HepG2 (cell line): ENCODE measurements at regions not wholly inside any gene's neighbourhood (a gene's known extent, or its start where the extent isn't known, plus 50 kb on each side); places are given as distances from the start of the nearest gene placed in this dataset.

ENCODE experiments used
- ATAC-seq: fragments of 200-7000 bp; cut with Tn5 transposase; 3 replicates; pipeline ENCODE4 v1.9.1; 2020; ENCODE audit warnings: mild to moderate bottlenecking, moderate library complexity
- BruUV-seq: library from RNA; stranded (reverse); fragments of 400-500 nt; replicated peaks from 2 replicates; lab custom pipeline; 2021; lab: Mats Ljungman, UMichigan
- CTCF ChIA-PET: fragments of 300-600 bp; formaldehyde crosslinking; extraction: SDS; loops from one replicate; lab custom pipeline; 2021; ENCODE audit warnings: low total read pairs, inconsistent platforms, low intra/inter-chr PET ratio; lab: Yijun Ruan, JAX
- POLR2A ChIA-PET: fragments of 350-600 bp; sonication (Branson Sonifier 250); formaldehyde crosslinking; loops from one replicate; lab custom pipeline; 2020; ENCODE audit warnings: antibody characterized with exemption, inconsistent platforms; lab: Yijun Ruan, JAX
- DNase-seq: peaks from one replicate; pipeline ENCODE4 v3.0.0-alpha.2; 2015; ENCODE audit warnings: low spot score
- FAIRE-seq: peaks from 3 replicates; lab custom pipeline; 2011; peaks lifted over from hg19 to GRCh38; lab: Jason Lieb, UNC
- H2AFZ ChIP-seq: one replicate; pipeline ENCODE4 v1.6.1; 2011; ENCODE audit warnings: low read length, inconsistent platforms
- H3K27ac ChIP-seq: fragments of 300-600 bp; 3 replicates; pipeline ENCODE4 v1.8.0; 2011; ENCODE audit warnings: mixed run types, mild to moderate bottlenecking, mixed read lengths, low read length, inconsistent platforms; ENCODE audit not compliant: insufficient read depth; ENCODE audit errors: extremely low read length
- H3K27me3 ChIP-seq, 2 experiments: fragments of 200-600 bp in 1 of 2; 2 replicates in 1 of 2; 3 replicates in 1 of 2; pipeline versions ENCODE4 v1.6.0 to v1.8.0; 2011; ENCODE audit warnings: low read length in 2 of 2, mild to moderate bottlenecking in 2 of 2, moderate library complexity in 2 of 2, inconsistent platforms in 1 of 2; ENCODE audit not compliant: insufficient read depth in 2 of 2, control insufficient read depth in 1 of 2
- H3K36me3 ChIP-seq, 2 experiments: fragments of 200-600 bp in 1 of 2; replicated peaks in 1 of 2; 2 replicates in 1 of 2; 3 replicates in 1 of 2; pipeline versions ENCODE4 v1.5.1 to v1.8.0; 2011; ENCODE audit warnings: low read length in 2 of 2, inconsistent platforms in 1 of 2; ENCODE audit not compliant: insufficient read depth in 2 of 2, control insufficient read depth in 1 of 2
- H3K4me1 ChIP-seq: 2 replicates; pipeline ENCODE4 v1.5.1; 2012; ENCODE audit warnings: low read length, inconsistent platforms; ENCODE audit not compliant: insufficient read depth
- H3K4me2 ChIP-seq: 2 replicates; pipeline ENCODE4 v1.6.0; 2011; ENCODE audit warnings: low read depth, low read length, inconsistent platforms
- H3K4me3 ChIP-seq, 3 experiments: fragments of 200-600 bp in 1 of 3; sonication (generic), shearing (Covaris generic) in 1 of 3; replicated peaks in 1 of 3; 2 replicates each; pipeline ENCODE4 v1.5.1; 2011 to 2016; ENCODE audit warnings: low read length in 3 of 3, inconsistent platforms in 2 of 3, low read depth in 2 of 3, mild to moderate bottlenecking in 2 of 3, control low read depth in 1 of 3, mixed read lengths in 1 of 3; ENCODE audit not compliant: insufficient read depth in 1 of 3
- H3K79me2 ChIP-seq: one replicate; pipeline ENCODE4 v1.6.1; 2011; ENCODE audit warnings: low read length, inconsistent platforms; ENCODE audit not compliant: insufficient read depth
- H3K9ac ChIP-seq: 2 replicates; pipeline ENCODE4 v1.6.0; 2011; ENCODE audit warnings: mild to moderate bottlenecking, low read depth, low read length, inconsistent platforms; ENCODE audit not compliant: insufficient read depth
- H3K9me3 ChIP-seq: 2 replicates; pipeline ENCODE4 v1.5.1; 2012; ENCODE audit warnings: mild to moderate bottlenecking, low read length
- H4K20me1 ChIP-seq: 2 replicates; pipeline ENCODE4 v1.6.0; 2011; ENCODE audit warnings: inconsistent platforms, mild to moderate bottlenecking, low read length, moderate library complexity; ENCODE audit not compliant: insufficient read depth
- CENPX ChIP-seq: sonication (generic); formaldehyde crosslinking; IDR thresholded peaks from 2 replicates; pipeline ENCODE4 v1.9.0; 2021; ENCODE audit warnings: mild to moderate bottlenecking, missing genetic modification reagents, moderate library complexity
- REXO4 ChIP-seq: sonication (generic); formaldehyde crosslinking; IDR thresholded peaks from 2 replicates; pipeline ENCODE4 v1.8.0; 2022; ENCODE audit warnings: missing genetic modification reagents, mild to moderate bottlenecking, borderline replicate concordance
- SIN3A ChIP-seq: IDR thresholded peaks from 2 replicates; pipeline ENCODE4 v1.6.1; 2011; ENCODE audit warnings: low read depth, mild to moderate bottlenecking, control low read depth, low read length, borderline replicate concordance
- SMARCE1 ChIP-seq: fragments of 450-650 bp; IDR thresholded peaks from 2 replicates; pipeline ENCODE4 v1.6.1; 2017; ENCODE audit warnings: borderline replicate concordance
- STAG1 ChIP-seq: sonication (generic); formaldehyde crosslinking; IDR thresholded peaks from 2 replicates; pipeline ENCODE4 v1.4.0; 2020; ENCODE audit warnings: missing genetic modification reagents
- SYNCRIP ChIP-seq: fragments of 200-400 bp; formaldehyde crosslinking; IDR thresholded peaks from 2 replicates; pipeline ENCODE4 v1.6.1; 2018; ENCODE audit warnings: mild to moderate bottlenecking, low read depth, low read length; ENCODE audit not compliant: insufficient read depth
- TBL1XR1 ChIP-seq: fragments of 150-350 bp; IDR thresholded peaks from 2 replicates; pipeline ENCODE4 v1.6.1; 2014; ENCODE audit warnings: borderline replicate concordance, low read length; ENCODE audit not compliant: partially characterized antibody
- ZBTB21 ChIP-seq: sonication (generic); formaldehyde crosslinking; IDR thresholded peaks from 2 replicates; pipeline ENCODE4 v1.4.0; 2020; ENCODE audit warnings: missing genetic modification reagents
- ZFX ChIP-seq: sonication (generic); formaldehyde crosslinking; IDR thresholded peaks from 2 replicates; pipeline ENCODE4 v1.4.0; 2020; ENCODE audit warnings: mild to moderate bottlenecking, low read depth, missing genetic modification reagents, moderate library complexity
- ZNF331 ChIP-seq: sonication (generic); formaldehyde crosslinking; IDR thresholded peaks from 2 replicates; pipeline ENCODE4 v1.4.0; 2020; ENCODE audit warnings: missing genetic modification reagents
- ZNF567 ChIP-seq: sonication (generic); formaldehyde crosslinking; IDR thresholded peaks from 2 replicates; pipeline ENCODE4 v1.8.1; 2023; ENCODE audit warnings: mild to moderate bottlenecking, missing genetic modification reagents, borderline replicate concordance
- ZNF772 ChIP-seq: sonication (generic); formaldehyde crosslinking; IDR thresholded peaks from 2 replicates; pipeline ENCODE4 v1.5.0; 2020; ENCODE audit warnings: mild to moderate bottlenecking, missing genetic modification reagents
- WGBS: methylation state at CpG from one replicate; pipeline ENCODE4 v1.1.6; 2017; ENCODE audit warnings: low lambda C conversion rate; 5-methylcytosine and 5-hydroxymethylcytosine counted together
- in situ Hi-C: cut with HindIII; loops from 2 replicates; pipeline ENCODE4 v1.10.0; 2017; ENCODE audit warnings: low pct_unique_long_range_greater_than_20kb; ENCODE audit not compliant: extremely low pct_ligation_motif_present
- intact Hi-C: fragments of 100-400 bp; cut with micrococcal nuclease; formaldehyde crosslinking; loops from one replicate; pipeline ENCODE4 v1.10.0; 2022; ENCODE audit not compliant: unreplicated experiment
- TF ChIP-seq, protein P1 (sequence below): sonication (generic); formaldehyde crosslinking; IDR thresholded peaks from 2 replicates; pipeline ENCODE4 v1.4.0; 2020; ENCODE audit warnings: missing genetic modification reagents
- TF ChIP-seq, protein P2 (sequence below): sonication (generic); formaldehyde crosslinking; IDR thresholded peaks from 2 replicates; pipeline ENCODE4 v1.4.0; 2020; ENCODE audit warnings: missing genetic modification reagents
- TF ChIP-seq, protein P3 (sequence below): sonication (generic); formaldehyde crosslinking; IDR thresholded peaks from 2 replicates; pipeline ENCODE4 v1.5.0; 2020; ENCODE audit warnings: mild to moderate bottlenecking, missing genetic modification reagents
- TF ChIP-seq, protein P4 (sequence below): sonication (generic); formaldehyde crosslinking; IDR thresholded peaks from 2 replicates; pipeline ENCODE4 v1.4.0; 2020; ENCODE audit warnings: mild to moderate bottlenecking, low read depth, missing genetic modification reagents

DNA sequence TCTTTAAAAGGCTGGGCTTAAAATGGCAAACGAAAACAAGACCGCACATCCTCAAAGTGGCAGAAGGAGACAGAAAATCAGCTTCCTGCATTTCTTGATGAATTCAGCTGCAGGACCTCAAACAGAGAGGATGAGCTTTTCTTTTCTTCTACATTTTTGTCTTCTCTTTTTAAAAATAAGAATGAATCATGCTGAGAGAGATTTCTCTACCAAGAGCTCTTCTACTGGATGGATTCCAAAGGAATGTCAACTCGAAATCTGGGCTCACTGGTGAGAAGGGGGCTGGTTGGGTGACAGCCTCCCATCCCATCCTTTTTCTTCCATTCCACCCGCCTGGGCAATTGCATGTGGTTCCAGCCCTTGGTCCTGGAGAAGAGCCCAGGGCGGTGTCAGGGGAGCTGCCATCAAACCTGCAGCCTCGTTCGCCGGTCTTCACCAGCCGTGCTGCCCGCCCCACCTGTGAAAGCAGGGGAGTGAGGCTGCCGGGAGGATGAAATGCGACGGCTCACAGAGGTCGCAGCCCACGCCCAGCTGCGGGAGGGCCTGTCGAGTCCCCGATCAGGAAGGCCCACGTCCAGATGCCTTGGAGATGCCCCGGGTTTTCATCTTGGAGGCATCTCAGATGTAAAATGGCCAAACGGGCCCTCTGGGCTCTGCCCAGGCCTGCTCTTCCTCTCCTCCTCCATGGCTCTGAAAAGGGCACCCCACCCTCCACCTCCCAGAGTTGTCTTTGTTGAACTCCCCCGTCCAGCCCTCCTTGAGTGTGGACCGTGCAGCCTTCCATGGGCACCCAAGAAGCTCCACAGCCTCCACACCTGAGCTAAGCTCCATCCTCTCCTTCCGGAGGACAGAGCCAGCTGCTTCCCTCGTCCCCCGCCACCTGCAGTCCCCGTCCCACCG, 121.9 kb downstream of the FOXL1 start:
- H3K4me2 ChIP-seq = no peak overlapping the region
- no peak for FAIRE-seq
- no peaks in the 10 kb centered on the region for H3K36me3 ChIP-seq
- WGBS = 29% methylated on average over 19 of the region's 28 CpGs
- ATAC-seq = no peak; the same call in 2 of the 3 replicates
- no peaks in the 10 kb centered on the region for H4K20me1 ChIP-seq
- in situ Hi-C loops (no loop called here), intact Hi-C loops (no loop called here)
- H3K27me3 ChIP-seq = peaks cover 6 to 50% of the 10 kb centered on the region in 2 experiments; a peak in 4 of 5 replicates
- H3K79me2 ChIP-seq = no peaks in the 10 kb centered on the region
- no TSS peak for BruUV-seq
- no peaks in the 10 kb centered on the region for H3K9me3 ChIP-seq
- H3K9ac ChIP-seq = no peak overlapping the region
- H3K4me1 ChIP-seq = no peaks in the 10 kb centered on the region
- ChIA-PET CTCF (no interaction called here), POLR2A (no interaction called here)
- H3K27ac ChIP-seq = no peak overlapping the region
- H2AFZ ChIP-seq = no peak overlapping the region
- H3K4me3 ChIP-seq = no peak overlapping the region
- DNase-seq = no peak
- TF ChIP-seq STAG1 (CRISPR knock-in tag) = no peak
- TF ChIP-seq CENPX (CRISPR knock-in tag) = no peak
- no peak for TF ChIP-seq ZNF331 (CRISPR knock-in tag)
- TF ChIP-seq ZNF772 (CRISPR knock-in tag) = no peak
- TF ChIP-seq SIN3A = no peak
- TF ChIP-seq, protein P1, sequence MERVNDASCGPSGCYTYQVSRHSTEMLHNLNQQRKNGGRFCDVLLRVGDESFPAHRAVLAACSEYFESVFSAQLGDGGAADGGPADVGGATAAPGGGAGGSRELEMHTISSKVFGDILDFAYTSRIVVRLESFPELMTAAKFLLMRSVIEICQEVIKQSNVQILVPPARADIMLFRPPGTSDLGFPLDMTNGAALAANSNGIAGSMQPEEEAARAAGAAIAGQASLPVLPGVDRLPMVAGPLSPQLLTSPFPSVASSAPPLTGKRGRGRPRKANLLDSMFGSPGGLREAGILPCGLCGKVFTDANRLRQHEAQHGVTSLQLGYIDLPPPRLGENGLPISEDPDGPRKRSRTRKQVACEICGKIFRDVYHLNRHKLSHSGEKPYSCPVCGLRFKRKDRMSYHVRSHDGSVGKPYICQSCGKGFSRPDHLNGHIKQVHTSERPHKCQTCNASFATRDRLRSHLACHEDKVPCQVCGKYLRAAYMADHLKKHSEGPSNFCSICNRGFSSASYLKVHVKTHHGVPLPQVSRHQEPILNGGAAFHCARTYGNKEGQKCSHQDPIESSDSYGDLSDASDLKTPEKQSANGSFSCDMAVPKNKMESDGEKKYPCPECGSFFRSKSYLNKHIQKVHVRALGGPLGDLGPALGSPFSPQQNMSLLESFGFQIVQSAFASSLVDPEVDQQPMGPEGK (CRISPR knock-in tag) = no peak
- no peak for TF ChIP-seq TBL1XR1
- TF ChIP-seq, protein P2, sequence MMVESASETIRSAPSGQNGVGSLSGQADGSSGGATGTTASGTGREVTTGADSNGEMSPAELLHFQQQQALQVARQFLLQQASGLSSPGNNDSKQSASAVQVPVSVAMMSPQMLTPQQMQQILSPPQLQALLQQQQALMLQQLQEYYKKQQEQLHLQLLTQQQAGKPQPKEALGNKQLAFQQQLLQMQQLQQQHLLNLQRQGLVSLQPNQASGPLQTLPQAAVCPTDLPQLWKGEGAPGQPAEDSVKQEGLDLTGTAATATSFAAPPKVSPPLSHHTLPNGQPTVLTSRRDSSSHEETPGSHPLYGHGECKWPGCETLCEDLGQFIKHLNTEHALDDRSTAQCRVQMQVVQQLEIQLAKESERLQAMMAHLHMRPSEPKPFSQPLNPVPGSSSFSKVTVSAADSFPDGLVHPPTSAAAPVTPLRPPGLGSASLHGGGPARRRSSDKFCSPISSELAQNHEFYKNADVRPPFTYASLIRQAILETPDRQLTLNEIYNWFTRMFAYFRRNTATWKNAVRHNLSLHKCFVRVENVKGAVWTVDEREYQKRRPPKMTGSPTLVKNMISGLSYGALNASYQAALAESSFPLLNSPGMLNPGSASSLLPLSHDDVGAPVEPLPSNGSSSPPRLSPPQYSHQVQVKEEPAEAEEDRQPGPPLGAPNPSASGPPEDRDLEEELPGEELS (CRISPR knock-in tag) = no peak
- no peak for TF ChIP-seq ZBTB21 (CRISPR knock-in tag)
- TF ChIP-seq, protein P3, sequence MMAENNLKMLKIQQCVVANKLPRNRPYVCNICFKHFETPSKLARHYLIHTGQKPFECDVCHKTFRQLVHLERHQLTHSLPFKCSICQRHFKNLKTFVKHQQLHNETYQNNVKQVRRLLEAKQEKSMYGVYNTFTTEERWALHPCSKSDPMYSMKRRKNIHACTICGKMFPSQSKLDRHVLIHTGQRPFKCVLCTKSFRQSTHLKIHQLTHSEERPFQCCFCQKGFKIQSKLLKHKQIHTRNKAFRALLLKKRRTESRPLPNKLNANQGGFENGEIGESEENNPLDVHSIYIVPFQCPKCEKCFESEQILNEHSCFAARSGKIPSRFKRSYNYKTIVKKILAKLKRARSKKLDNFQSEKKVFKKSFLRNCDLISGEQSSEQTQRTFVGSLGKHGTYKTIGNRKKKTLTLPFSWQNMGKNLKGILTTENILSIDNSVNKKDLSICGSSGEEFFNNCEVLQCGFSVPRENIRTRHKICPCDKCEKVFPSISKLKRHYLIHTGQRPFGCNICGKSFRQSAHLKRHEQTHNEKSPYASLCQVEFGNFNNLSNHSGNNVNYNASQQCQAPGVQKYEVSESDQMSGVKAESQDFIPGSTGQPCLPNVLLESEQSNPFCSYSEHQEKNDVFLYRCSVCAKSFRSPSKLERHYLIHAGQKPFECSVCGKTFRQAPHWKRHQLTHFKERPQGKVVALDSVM (CRISPR knock-in tag) = no peak
- TF ChIP-seq SMARCE1 = no peak
- TF ChIP-seq, protein P4, sequence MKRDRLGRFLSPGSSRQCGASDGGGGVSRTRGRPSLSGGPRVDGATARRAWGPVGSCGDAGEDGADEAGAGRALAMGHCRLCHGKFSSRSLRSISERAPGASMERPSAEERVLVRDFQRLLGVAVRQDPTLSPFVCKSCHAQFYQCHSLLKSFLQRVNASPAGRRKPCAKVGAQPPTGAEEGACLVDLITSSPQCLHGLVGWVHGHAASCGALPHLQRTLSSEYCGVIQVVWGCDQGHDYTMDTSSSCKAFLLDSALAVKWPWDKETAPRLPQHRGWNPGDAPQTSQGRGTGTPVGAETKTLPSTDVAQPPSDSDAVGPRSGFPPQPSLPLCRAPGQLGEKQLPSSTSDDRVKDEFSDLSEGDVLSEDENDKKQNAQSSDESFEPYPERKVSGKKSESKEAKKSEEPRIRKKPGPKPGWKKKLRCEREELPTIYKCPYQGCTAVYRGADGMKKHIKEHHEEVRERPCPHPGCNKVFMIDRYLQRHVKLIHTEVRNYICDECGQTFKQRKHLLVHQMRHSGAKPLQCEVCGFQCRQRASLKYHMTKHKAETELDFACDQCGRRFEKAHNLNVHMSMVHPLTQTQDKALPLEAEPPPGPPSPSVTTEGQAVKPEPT = no peak
- no peak for TF ChIP-seq SYNCRIP
- no peak for TF ChIP-seq REXO4 (CRISPR knock-in tag)
- no peak for TF ChIP-seq ZFX (CRISPR knock-in tag)
- TF ChIP-seq ZNF567 (CRISPR knock-in tag) = no peak
